Gastroesophageal sphincter (tissue), 4 donors: ENCODE measurements at regions not wholly inside any gene's neighbourhood (a gene's known extent, or its start where the extent isn't known, plus 50 kb on each side); places are given as distances from the start of the nearest gene placed in this dataset.

Experiments used
- ATAC-seq: fragments of 150-250 bp; one replicate; pipeline ENCODE4 v1.9.1; 2016; ENCODE audit warnings: mild to moderate bottlenecking, moderate library complexity
- H3K27ac ChIP-seq, 4 donors: fragments of 200-600 bp; sonication (generic) in 3 of 4; 1 replicate in 3 of 4; 2 replicates in 1 of 4; pipeline ENCODE4 v1.5.1; 2016 to 2019
- H3K27me3 ChIP-seq: fragments of 200-600 bp; sonication (generic); one replicate; pipeline ENCODE4 v1.5.1; 2019
- H3K36me3 ChIP-seq, 2 donors: fragments of 200-600 bp; sonication (generic); one replicate each; pipeline ENCODE4 v1.5.1; 2019; ENCODE audit warnings: control low read depth in 1 of 2
- H3K4me1 ChIP-seq, 3 donors: fragments of 200-600 bp; sonication (generic); 1 replicate in 2 of 3; 2 replicates in 1 of 3; pipeline ENCODE4 v1.5.1; 2016 to 2019; ENCODE audit warnings: control low read depth in 2 of 3
- H3K4me3 ChIP-seq, 2 donors: fragments of 200-600 bp; sonication (generic); one replicate each; pipeline ENCODE4 v1.5.1; 2019; ENCODE audit warnings: mild to moderate bottlenecking in 1 of 2, moderate library complexity in 1 of 2
- H3K9me3 ChIP-seq, 3 donors: fragments of 200-600 bp; sonication (generic); one replicate each; pipeline ENCODE4 v1.5.1; 2017 to 2019; ENCODE audit warnings: control low read depth in 2 of 3
- CTCF ChIP-seq, 4 experiments: fragments of 200-600 bp in 2 of 4; fragments of 450-650 bp in 2 of 4; sonication (generic) in 1 of 4; IDR thresholded peaks; one replicate each; pipeline ENCODE4 v1.5.1; 2017 to 2019; ENCODE audit warnings: antibody characterized with exemption in 4 of 4, mild to moderate bottlenecking in 2 of 4, moderate library complexity in 2 of 4
- EP300 ChIP-seq: sonication (generic); formaldehyde crosslinking; IDR thresholded peaks from one replicate; pipeline ENCODE4 v1.6.1; 2017; ENCODE audit warnings: antibody characterized with exemption, mild to moderate bottlenecking
- POLR2A ChIP-seq, 2 donors: fragments of 450-650 bp; IDR thresholded peaks; one replicate each; pipeline ENCODE4 v1.6.1; 2017; ENCODE audit warnings: antibody characterized with exemption in 2 of 2, mild to moderate bottlenecking in 2 of 2, moderate library complexity in 1 of 2
- POLR2AphosphoS5 ChIP-seq: sonication (generic); formaldehyde crosslinking; IDR thresholded peaks from one replicate; pipeline ENCODE4 v1.6.1; 2017; ENCODE audit warnings: antibody characterized with exemption
- WGBS, 2 donors: methylation state at CpG; one replicate each; pipeline ENCODE4 v1.1.5; 2018; ENCODE audit warnings: low coverage in 1 of 2; 5-methylcytosine and 5-hydroxymethylcytosine counted together

- TF ChIP-seq CTCF (IDR thresholded peaks at IDR 0.05) (no peak), POLR2AphosphoS5 (no peak), POLR2A (IDR thresholded peaks at IDR 0.05) (no peak), EP300 (no peak)
- Histone ChIP-seq H3K4me1 (no peaks in the 10 kb centered on the region), H3K4me3 (no peak overlapping the region), H3K27me3 (no peaks in the 10 kb centered on the region), H3K9me3 (peaks cover 0 to 6% (median 0%) of the 10 kb centered on the region in 3 donors), H3K27ac (no peak overlapping the region), H3K36me3 (no peaks in the 10 kb centered on the region)
- no CpG with 5 or more reads among the region's 2 CpGs for WGBS, 2 donors
- no peak for ATAC-seq
Observed at GRCh38 chrX:110561034-110561433, 202.4 kb downstream of the RTL9 start.

- no peak for TF ChIP-seq CTCF (IDR thresholded peaks at IDR 0.05)
- TF ChIP-seq POLR2AphosphoS5 = no peak
- no peak for TF ChIP-seq EP300
- TF ChIP-seq POLR2A (IDR thresholded peaks at IDR 0.05) = no peak
- Histone ChIP-seq H3K27ac (no peak overlapping the region), H3K4me1 (no peaks in the 10 kb centered on the region), H3K9me3 (peaks cover 0 to 5% (median 0%) of the 10 kb centered on the region in 3 donors), H3K27me3 (no peaks in the 10 kb centered on the region), H3K4me3 (no peak overlapping the region), H3K36me3 (no peaks in the 10 kb centered on the region)
- no peak for ATAC-seq
Observed at GRCh38 chrX:110563282-110563681, 204.6 kb downstream of the RTL9 start.

GRCh38 chrX:110568441-110568840, 209.8 kb downstream of the RTL9 start:
- no peak for ATAC-seq
- Histone ChIP-seq H3K27me3 (no peaks in the 10 kb centered on the region), H3K4me1 (no peaks in the 10 kb centered on the region), H3K9me3 (no peaks in the 10 kb centered on the region), H3K27ac (no peak overlapping the region), H3K4me3 (no peak overlapping the region), H3K36me3 (no peaks in the 10 kb centered on the region)
- TF ChIP-seq EP300 = no peak
- TF ChIP-seq POLR2AphosphoS5 = no peak
- no peak for TF ChIP-seq CTCF (IDR thresholded peaks at IDR 0.05)
- no peak for TF ChIP-seq POLR2A (IDR thresholded peaks at IDR 0.05)
- 100% methylated on average over 2 of the region's 2 CpGs; no CpG with 5 or more reads in 1 of the 2 donors for WGBS, 2 donors

GRCh38 chrX:110569506-110569905, 210.9 kb downstream of the RTL9 start:
- TF ChIP-seq POLR2AphosphoS5 = no peak
- no peak for TF ChIP-seq POLR2A (IDR thresholded peaks at IDR 0.05)
- 40 to 50% methylated on average over 1 of the region's 1 CpG for WGBS, 2 donors
- ATAC-seq = no peak
- no peaks in the 10 kb centered on the region for H3K27me3 ChIP-seq
- H3K36me3 ChIP-seq = no peaks in the 10 kb centered on the region
- no peak overlapping the region for H3K4me3 ChIP-seq
- no peaks in the 10 kb centered on the region for H3K9me3 ChIP-seq
- no peaks in the 10 kb centered on the region for H3K4me1 ChIP-seq
- no peak overlapping the region for H3K27ac ChIP-seq

- no peak for ATAC-seq
- H3K4me3 ChIP-seq = no peak overlapping the region
- H3K27me3 ChIP-seq = no peaks in the 10 kb centered on the region
- no peaks in the 10 kb centered on the region for H3K36me3 ChIP-seq
- no peak overlapping the region for H3K27ac ChIP-seq
- H3K9me3 ChIP-seq = no peaks in the 10 kb centered on the region
- TF ChIP-seq EP300 (no peak), POLR2A (IDR thresholded peaks at IDR 0.05) (no peak)
- H3K4me1 ChIP-seq = no peaks in the 10 kb centered on the region
Observed at GRCh38 chrX:110578270-110578669, 217.3 kb downstream of the CHRDL1 start.

- ATAC-seq = no peak
- H3K4me3 ChIP-seq = no peak overlapping the region
- TF ChIP-seq POLR2AphosphoS5 (no peak), EP300 (no peak), CTCF (IDR thresholded peaks at IDR 0.05) (no peak), POLR2A (IDR thresholded peaks at IDR 0.05) (no peak)
- no peaks in the 10 kb centered on the region for H3K27me3 ChIP-seq
- H3K9me3 ChIP-seq = no peaks in the 10 kb centered on the region
- H3K27ac ChIP-seq = no peak overlapping the region
- H3K36me3 ChIP-seq = no peaks in the 10 kb centered on the region
- no peaks in the 10 kb centered on the region for H3K4me1 ChIP-seq
- WGBS, 2 donors = 22 to 23% methylated on average over 2 to 3 of the region's 3 CpGs
Observed at GRCh38 chrX:110584083-110584482, 211.5 kb downstream of the CHRDL1 start.
